ENCODE measurements at regions not wholly inside any gene's neighbourhood (a gene's known extent, or its start where the extent isn't known, plus 50 kb on each side); places are given as distances from the start of the nearest gene placed in this dataset.

DNA sequence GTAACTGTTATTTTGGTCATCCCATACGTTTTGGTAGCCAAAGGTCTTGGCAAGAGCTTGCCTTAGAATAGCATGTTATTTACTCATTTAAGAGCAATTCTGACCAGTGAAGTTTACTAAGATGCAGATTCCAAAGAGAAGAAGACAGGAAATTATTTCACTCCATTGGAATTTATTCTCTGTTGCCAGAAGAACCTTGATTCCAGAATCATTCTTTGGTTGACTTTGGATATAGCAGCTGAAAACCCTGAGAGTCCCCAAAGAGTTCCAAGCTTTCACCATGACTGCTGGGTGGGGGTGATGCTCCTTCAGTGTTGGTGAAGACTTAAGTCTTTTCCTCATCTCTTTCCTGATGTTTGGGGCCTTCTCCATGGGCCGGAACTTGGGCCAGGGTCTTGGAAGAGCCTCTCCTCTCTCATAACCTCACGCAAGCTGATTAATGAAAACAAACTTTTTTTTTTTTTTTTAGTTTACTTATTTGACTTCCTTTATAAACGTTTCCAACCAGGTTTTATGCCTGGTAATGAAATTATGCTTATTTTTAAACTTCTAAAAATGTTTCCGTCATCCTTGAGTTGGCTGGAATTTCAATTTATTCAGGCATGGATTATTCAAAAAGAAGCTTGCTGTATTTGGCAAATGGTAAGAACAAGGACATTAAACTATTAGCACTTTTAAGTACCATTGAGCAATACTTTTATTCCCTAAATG is 192.0 kb downstream of the MTX2 start:
- H3K27me3 ChIP-seq (ENCODE audit: control insufficient read depth, insufficient read depth, low read length), result no peaks in the 10 kb centered on the region
- DNase-seq (ENCODE audit: low read depth), result no peak
- no peaks in the 10 kb centered on the region for H3K36me3 ChIP-seq (ENCODE audit: control insufficient read depth, insufficient read depth, low read length)
- H3K4me3 ChIP-seq (ENCODE audit: low read depth, low read length), result no peak overlapping the region
- TF ChIP-seq, protein P1, sequence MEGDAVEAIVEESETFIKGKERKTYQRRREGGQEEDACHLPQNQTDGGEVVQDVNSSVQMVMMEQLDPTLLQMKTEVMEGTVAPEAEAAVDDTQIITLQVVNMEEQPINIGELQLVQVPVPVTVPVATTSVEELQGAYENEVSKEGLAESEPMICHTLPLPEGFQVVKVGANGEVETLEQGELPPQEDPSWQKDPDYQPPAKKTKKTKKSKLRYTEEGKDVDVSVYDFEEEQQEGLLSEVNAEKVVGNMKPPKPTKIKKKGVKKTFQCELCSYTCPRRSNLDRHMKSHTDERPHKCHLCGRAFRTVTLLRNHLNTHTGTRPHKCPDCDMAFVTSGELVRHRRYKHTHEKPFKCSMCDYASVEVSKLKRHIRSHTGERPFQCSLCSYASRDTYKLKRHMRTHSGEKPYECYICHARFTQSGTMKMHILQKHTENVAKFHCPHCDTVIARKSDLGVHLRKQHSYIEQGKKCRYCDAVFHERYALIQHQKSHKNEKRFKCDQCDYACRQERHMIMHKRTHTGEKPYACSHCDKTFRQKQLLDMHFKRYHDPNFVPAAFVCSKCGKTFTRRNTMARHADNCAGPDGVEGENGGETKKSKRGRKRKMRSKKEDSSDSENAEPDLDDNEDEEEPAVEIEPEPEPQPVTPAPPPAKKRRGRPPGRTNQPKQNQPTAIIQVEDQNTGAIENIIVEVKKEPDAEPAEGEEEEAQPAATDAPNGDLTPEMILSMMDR (IDR thresholded peaks at IDR 0.05; ENCODE audit: insufficient read depth, low read length, poor library complexity, severe bottlenecking), result no peak

GRCh38 chr2:176461809-176462670 is 192.8 kb downstream of the MTX2 start:
- DNase-seq (ENCODE audit: low read depth), result peak; percentile 23

GRCh38 chr2:176463546-176463945 is 194.3 kb downstream of the MTX2 start:
- Histone ChIP-seq H3K4me3 (ENCODE audit: low read depth, low read length) (no peak overlapping the region), H3K27me3 (ENCODE audit: control insufficient read depth, insufficient read depth, low read length) (no peaks in the 10 kb centered on the region), H3K36me3 (ENCODE audit: control insufficient read depth, insufficient read depth, low read length) (no peaks in the 10 kb centered on the region)
- no peak for DNase-seq (ENCODE audit: low read depth)
- TF ChIP-seq, protein P1 (IDR thresholded peaks at IDR 0.05; ENCODE audit: insufficient read depth, low read length, poor library complexity, severe bottlenecking), result no peak

More at GRCh38 chr2:176461809-176462670, 192.8 kb downstream of the MTX2 start:
- TF ChIP-seq, protein P1 (IDR thresholded peaks at IDR 0.05; ENCODE audit: insufficient read depth, low read length, poor library complexity, severe bottlenecking), result no peak
- no peak overlapping the region for H3K4me3 ChIP-seq (ENCODE audit: low read depth, low read length)
- H3K36me3 ChIP-seq (ENCODE audit: control insufficient read depth, insufficient read depth, low read length), result no peaks in the 10 kb centered on the region
- H3K27me3 ChIP-seq (ENCODE audit: control insufficient read depth, insufficient read depth, low read length), result no peaks in the 10 kb centered on the region

DNA sequence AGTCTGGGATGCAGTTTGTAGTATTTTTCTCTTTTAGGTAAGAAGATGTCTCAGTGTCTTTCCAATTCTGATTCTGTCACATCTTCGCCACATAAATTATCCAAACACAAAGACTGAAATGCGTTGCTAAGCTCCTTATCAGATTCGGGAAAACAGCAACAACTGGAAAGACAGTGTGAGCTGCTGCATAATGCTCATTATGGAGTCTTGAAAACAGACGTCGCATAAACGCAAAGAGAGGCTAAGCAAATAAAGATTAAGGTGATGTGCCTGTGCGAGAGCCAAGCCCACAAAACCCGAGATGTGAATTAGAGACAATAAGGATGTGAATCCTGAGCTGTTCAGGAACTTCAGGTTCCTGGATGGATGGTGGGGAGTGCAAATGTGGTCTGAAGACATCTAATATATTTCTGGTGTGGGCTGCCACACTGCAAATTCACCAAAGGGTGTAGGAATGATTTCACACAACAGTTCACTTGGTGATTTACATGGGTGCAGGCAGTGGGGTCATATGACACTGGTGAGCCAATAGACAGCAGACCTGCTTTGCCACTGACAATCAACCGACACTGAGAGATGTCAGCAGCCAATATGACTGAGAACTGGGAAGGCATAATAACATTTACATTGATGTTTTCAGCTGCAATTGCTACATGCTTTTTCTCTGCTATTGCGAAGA is 195.8 kb downstream of the MTX2 start:
- TF ChIP-seq, protein P1 (IDR thresholded peaks at IDR 0.05; ENCODE audit: insufficient read depth, low read length, poor library complexity, severe bottlenecking), result no peak
- no peaks in the 10 kb centered on the region for H3K36me3 ChIP-seq (ENCODE audit: control insufficient read depth, insufficient read depth, low read length)
- H3K27me3 ChIP-seq (ENCODE audit: control insufficient read depth, insufficient read depth, low read length), result no peaks in the 10 kb centered on the region
- no peak overlapping the region for H3K4me3 ChIP-seq (ENCODE audit: low read depth, low read length)
- DNase-seq (ENCODE audit: low read depth), result no peak

DNA sequence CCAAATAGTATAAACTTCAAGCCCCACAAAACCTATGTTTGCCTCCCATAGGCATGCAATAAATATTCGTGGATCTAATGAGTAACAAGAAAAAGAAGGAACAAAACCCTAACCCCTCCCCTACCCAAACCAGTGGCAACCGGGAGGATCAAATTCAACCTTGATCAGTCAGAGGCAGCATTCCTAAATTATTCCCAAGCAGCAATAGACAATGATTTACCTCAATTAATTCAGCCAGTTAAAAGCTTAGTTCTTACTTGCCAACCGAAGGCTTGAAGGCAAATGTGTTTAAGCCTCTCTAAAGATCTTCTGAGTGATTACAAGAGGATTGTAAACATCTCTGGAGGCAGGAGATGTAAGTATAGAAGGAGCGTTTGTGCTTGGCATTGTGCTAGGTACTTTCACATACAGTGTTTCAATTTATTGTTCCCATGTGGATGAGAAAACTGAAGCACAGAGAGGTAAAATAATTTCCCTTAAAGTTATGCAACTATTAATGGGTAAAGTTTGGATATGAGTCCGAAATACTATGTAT is 197.7 kb downstream of the MTX2 start:
- Histone ChIP-seq H3K4me3 (ENCODE audit: low read depth, low read length) (no peak overlapping the region), H3K36me3 (ENCODE audit: control insufficient read depth, insufficient read depth, low read length) (no peaks in the 10 kb centered on the region), H3K27me3 (ENCODE audit: control insufficient read depth, insufficient read depth, low read length) (no peaks in the 10 kb centered on the region)
- TF ChIP-seq, protein P1 (IDR thresholded peaks at IDR 0.05; ENCODE audit: insufficient read depth, low read length, poor library complexity, severe bottlenecking), result no peak
- DNase-seq (ENCODE audit: low read depth), result no peak
